ENCODE measurements at regions not wholly inside any gene's neighbourhood (a gene's known extent, or its start where the extent isn't known, plus 50 kb on each side); places are given as distances from the start of the nearest gene placed in this dataset.

- ATAC-seq (replicated peaks), result peak; percentile 40
- Mint-ChIP-seq H3K36me3 (ENCODE audit: low read depth) (no peaks in the 10 kb centered on the region), H3K27ac (no peak overlapping the region), H3K9me3 (no peaks in the 10 kb centered on the region), H3K4me3 (no peak overlapping the region), H3K4me1 (no peaks in the 10 kb centered on the region), H3K27me3 (peaks cover 34% of the 10 kb centered on the region)
These were observed 57.8 kb upstream of the HSPA9 start for GRCh38 chr5:138632900-138633489.

DNA sequence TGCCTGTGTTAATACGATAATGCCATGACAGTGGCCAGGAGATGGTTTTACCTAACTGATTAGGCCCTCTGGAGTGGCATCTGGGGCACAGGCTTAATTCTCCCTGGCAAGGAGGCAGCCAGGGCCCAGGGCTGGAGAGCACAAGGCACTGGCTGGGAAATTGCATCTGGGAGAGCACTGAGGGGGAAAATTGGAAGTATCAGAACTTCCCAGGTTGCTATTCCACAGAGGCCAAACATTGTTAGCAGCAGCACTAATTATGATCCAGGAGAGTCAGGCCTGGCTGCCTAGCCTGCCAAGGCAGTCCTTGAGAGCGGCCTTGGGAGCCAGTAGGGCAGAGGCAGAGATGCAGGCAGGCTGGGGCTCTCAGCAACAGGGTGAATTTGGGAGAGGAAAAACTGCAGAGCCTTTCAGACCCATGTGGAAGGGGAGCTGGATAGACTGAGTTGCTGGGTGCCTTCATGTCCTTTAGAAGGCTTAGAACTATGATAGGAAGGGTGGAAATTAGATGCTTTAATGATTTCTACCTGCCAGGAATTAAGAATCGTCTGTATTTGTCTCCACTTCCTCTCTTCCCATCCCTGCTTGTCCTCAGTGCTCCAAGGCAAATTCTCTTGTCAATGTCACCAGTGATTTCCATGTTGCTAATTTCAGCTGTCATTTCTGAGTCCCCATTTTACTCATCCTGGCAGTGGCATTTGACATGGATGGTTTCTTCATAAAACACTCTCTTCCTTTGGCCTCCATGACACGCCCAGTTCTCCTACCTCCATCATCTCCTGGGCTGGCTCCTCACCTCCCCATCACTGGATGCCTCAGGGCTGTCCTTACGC, 56.1 kb upstream of the HSPA9 start:
- Mint-ChIP-seq H3K27ac (no peak overlapping the region), H3K4me3 (no peak overlapping the region), H3K27me3 (peaks cover 31% of the 10 kb centered on the region), H3K36me3 (ENCODE audit: low read depth) (no peaks in the 10 kb centered on the region), H3K9me3 (no peaks in the 10 kb centered on the region), H3K4me1 (no peaks in the 10 kb centered on the region)
- ATAC-seq (replicated peaks), result no peak

DNA sequence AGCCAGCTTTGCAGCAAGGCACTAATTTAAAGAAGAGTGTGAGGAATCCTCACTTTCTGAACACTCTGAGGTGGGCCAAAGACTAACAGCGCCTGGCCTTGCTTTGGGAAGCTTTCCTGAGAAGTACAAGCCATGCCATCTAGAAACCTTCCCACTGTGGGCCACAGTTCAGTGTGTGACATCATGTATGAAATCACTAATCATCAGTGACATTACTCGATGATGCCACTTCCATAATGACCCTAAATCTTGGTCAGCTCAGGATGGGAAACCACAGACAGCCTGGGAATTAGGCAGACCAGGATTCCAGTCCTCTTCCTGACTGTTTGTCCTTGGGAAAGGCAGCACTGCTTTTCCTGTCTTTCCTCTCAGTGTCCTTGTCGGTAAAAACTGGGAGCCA, 54.2 kb upstream of the HSPA9 start:
- Mint-ChIP-seq H3K27me3 (peaks cover 27% of the 10 kb centered on the region), H3K4me1 (no peaks in the 10 kb centered on the region), H3K4me3 (no peak overlapping the region), H3K9me3 (no peaks in the 10 kb centered on the region), H3K36me3 (ENCODE audit: low read depth) (no peaks in the 10 kb centered on the region), H3K27ac (no peak overlapping the region)
- no peak for ATAC-seq (replicated peaks)

DNA sequence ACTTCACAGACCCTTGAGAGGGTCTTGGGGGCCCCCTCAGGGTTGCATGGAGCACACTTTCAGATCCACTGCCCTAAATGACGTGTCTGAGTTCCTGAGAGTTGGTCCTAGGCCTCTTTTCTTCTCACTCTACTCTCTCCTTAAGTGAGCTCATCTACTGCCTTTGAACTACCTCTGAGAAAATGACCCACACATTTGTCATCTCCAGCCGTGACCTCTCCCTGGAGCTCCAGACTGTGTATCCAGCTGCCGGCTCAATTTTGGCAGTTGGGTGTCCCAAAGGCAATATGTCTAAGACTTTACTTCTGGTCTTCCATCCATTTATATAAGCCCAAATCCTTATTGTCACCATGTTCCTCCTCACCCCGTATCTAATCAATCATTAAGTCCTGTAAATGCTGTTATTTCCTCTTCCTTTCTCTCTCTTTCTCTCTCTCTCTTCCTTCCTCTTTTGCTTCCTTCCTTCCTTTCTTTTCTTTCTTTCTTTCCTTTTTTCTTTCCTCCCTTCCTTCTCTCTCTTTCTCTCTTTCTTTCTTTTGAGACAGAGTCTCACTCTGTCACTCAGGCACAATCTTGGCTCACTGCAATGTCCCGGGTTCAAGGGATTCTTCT, 51.2 kb upstream of the HSPA9 start:
- Mint-ChIP-seq H3K4me1 (no peaks in the 10 kb centered on the region), H3K9me3 (no peaks in the 10 kb centered on the region), H3K36me3 (ENCODE audit: low read depth) (no peaks in the 10 kb centered on the region), H3K4me3 (no peak overlapping the region), H3K27me3 (peaks cover 17% of the 10 kb centered on the region), H3K27ac (no peak overlapping the region)
- ATAC-seq (replicated peaks), result no peak

- Mint-ChIP-seq H3K36me3 (ENCODE audit: low read depth) (no peaks in the 10 kb centered on the region), H3K4me3 (no peak overlapping the region), H3K9me3 (no peaks in the 10 kb centered on the region)
These were observed 49.9 kb upstream of the HSPA9 start for GRCh38 chr5:138625134-138625533.

More at GRCh38 chr5:138625134-138625533, 49.9 kb upstream of the HSPA9 start:
- peaks cover 26% of the 10 kb centered on the region for H3K27me3 Mint-ChIP-seq
- no peak overlapping the region for H3K27ac Mint-ChIP-seq
- H3K4me1 Mint-ChIP-seq, result no peaks in the 10 kb centered on the region
- no peak for ATAC-seq (replicated peaks)
